Trophoblast cell (in vitro differentiated cells and primary cell): ENCODE measurements at regions not wholly inside any gene's neighbourhood (a gene's known extent, or its start where the extent isn't known, plus 50 kb on each side); places are given as distances from the start of the nearest gene placed in this dataset.

ENCODE experiments used
- DNase-seq, 2 donors: peaks; one replicate each; pipeline ENCODE4 v3.0.0-alpha.2; 2016
- H2AFZ ChIP-seq: 2 replicates; pipeline ENCODE4 v1.6.1; 2013; ENCODE audit warnings: low read length, moderate library complexity, mild to moderate bottlenecking; ENCODE audit not compliant: insufficient read depth, poor library complexity
- H2AK5ac ChIP-seq: 2 replicates; pipeline ENCODE4 v1.6.1; 2013; ENCODE audit warnings: mild to moderate bottlenecking, low read length
- H2BK120ac ChIP-seq: 2 replicates; pipeline ENCODE4 v1.6.1; 2013; ENCODE audit warnings: low read length, mild to moderate bottlenecking, moderate library complexity; ENCODE audit not compliant: insufficient read depth, poor library complexity
- H2BK12ac ChIP-seq: 2 replicates; pipeline ENCODE4 v1.6.1; 2013; ENCODE audit warnings: mild to moderate bottlenecking, low read length, moderate library complexity
- H2BK5ac ChIP-seq: 2 replicates; pipeline ENCODE4 v1.6.1; 2013; ENCODE audit warnings: low read length, low read depth, moderate library complexity, mild to moderate bottlenecking; ENCODE audit not compliant: poor library complexity
- H3K14ac ChIP-seq: 2 replicates; pipeline ENCODE4 v1.6.1; 2013; ENCODE audit warnings: mild to moderate bottlenecking, low read length
- H3K18ac ChIP-seq: 2 replicates; pipeline ENCODE4 v1.6.1; 2013; ENCODE audit warnings: mild to moderate bottlenecking, low read length
- H3K23ac ChIP-seq: 2 replicates; pipeline ENCODE4 v1.6.1; 2013; ENCODE audit warnings: low read length
- H3K27ac ChIP-seq: 2 replicates; pipeline ENCODE4 v1.5.1; 2013; ENCODE audit warnings: low read depth, mild to moderate bottlenecking, inconsistent platforms, low read length, moderate library complexity
- H3K27me3 ChIP-seq: 2 replicates; pipeline ENCODE4 v1.6.1; 2013; ENCODE audit warnings: inconsistent platforms, mild to moderate bottlenecking, low read length, moderate library complexity; ENCODE audit not compliant: insufficient read depth
- H3K36me3 ChIP-seq, 2 experiments: 1 replicate in 1 of 2; 2 replicates in 1 of 2; pipeline ENCODE4 v1.6.1; 2013; ENCODE audit warnings: low read length in 2 of 2, mild to moderate bottlenecking in 2 of 2, moderate library complexity in 1 of 2; ENCODE audit not compliant: insufficient read depth in 2 of 2, control insufficient read depth in 1 of 2
- H3K4ac ChIP-seq: 2 replicates; pipeline ENCODE4 v1.6.1; 2013; ENCODE audit warnings: low read depth, mild to moderate bottlenecking, low read length, moderate library complexity
- H3K4me1 ChIP-seq, 2 experiments: 1 replicate in 1 of 2; 2 replicates in 1 of 2; pipeline ENCODE4 v1.6.1; 2013; ENCODE audit warnings: low read length in 2 of 2, mild to moderate bottlenecking in 2 of 2, moderate library complexity in 1 of 2; ENCODE audit not compliant: insufficient read depth in 2 of 2, control insufficient read depth in 1 of 2
- H3K4me2 ChIP-seq: 2 replicates; pipeline ENCODE4 v1.6.1; 2013; ENCODE audit warnings: inconsistent platforms, mild to moderate bottlenecking, low read length, moderate library complexity
- H3K4me3 ChIP-seq: 2 replicates; pipeline ENCODE4 v1.5.1; 2013; ENCODE audit warnings: mild to moderate bottlenecking, low read depth, low read length, inconsistent platforms
- H3K79me1 ChIP-seq: one replicate; pipeline ENCODE4 v1.6.1; 2013; ENCODE audit warnings: low read length
- H3K79me2 ChIP-seq: 2 replicates; pipeline ENCODE4 v1.6.1; 2013; ENCODE audit warnings: low read length, mild to moderate bottlenecking; ENCODE audit not compliant: control insufficient read depth, insufficient read depth, poor library complexity
- H3K9ac ChIP-seq: 2 replicates; pipeline ENCODE4 v1.6.1; 2013; ENCODE audit warnings: mild to moderate bottlenecking, low read length
- H3K9me3 ChIP-seq: 2 replicates; pipeline ENCODE4 v1.6.1; 2013; ENCODE audit warnings: low read depth, mild to moderate bottlenecking, control low read depth, inconsistent platforms, low read length; ENCODE audit not compliant: insufficient read depth
- H4K12ac ChIP-seq: 2 replicates; pipeline ENCODE4 v1.6.1; 2013; ENCODE audit warnings: low read depth, mild to moderate bottlenecking, low read length, moderate library complexity
- H4K8ac ChIP-seq: 2 replicates; pipeline ENCODE4 v1.6.1; 2013; ENCODE audit warnings: low read depth, mild to moderate bottlenecking, low read length, moderate library complexity
- H4K91ac ChIP-seq: one replicate; pipeline ENCODE4 v1.6.1; 2013; ENCODE audit warnings: low read depth, mild to moderate bottlenecking, low read length, moderate library complexity
- WGBS: extraction: QIAGEN DNeasy Blood & Tissue Kit; methylation state at CpG from one replicate; pipeline ENCODE4 v1.1.7; 2013; ENCODE audit warnings: missing lambda C conversion rate; ENCODE audit not compliant: insufficient read length, insufficient coverage; ENCODE audit errors: extremely low coverage; 5-methylcytosine and 5-hydroxymethylcytosine counted together

- H3K79me1 ChIP-seq, result peaks cover 7% of the 10 kb centered on the region
- H3K4me3 ChIP-seq, result no peak overlapping the region
- H3K23ac ChIP-seq, result no peak overlapping the region
- H3K79me2 ChIP-seq, result peaks cover 3% of the 10 kb centered on the region
- H2BK12ac ChIP-seq, result no peak overlapping the region
- no peak overlapping the region for H4K12ac ChIP-seq
- H3K27me3 ChIP-seq, result no peaks in the 10 kb centered on the region
- H3K14ac ChIP-seq, result no peak overlapping the region
- no CpG with 5 or more reads among the region's 9 CpGs for WGBS
- H2AK5ac ChIP-seq, result no peak overlapping the region
- H3K27ac ChIP-seq, result no peak overlapping the region
- no peak overlapping the region for H3K18ac ChIP-seq
- no peak overlapping the region for H3K4me2 ChIP-seq
- no peak overlapping the region for H4K8ac ChIP-seq
- H3K9ac ChIP-seq, result no peak overlapping the region
- no peak overlapping the region for H2BK5ac ChIP-seq
- no peak for DNase-seq
- H3K9me3 ChIP-seq, result no peaks in the 10 kb centered on the region
- peaks cover 18 to 29% of the 10 kb centered on the region in 2 experiments for H3K4me1 ChIP-seq
- H2BK120ac ChIP-seq, result no peak overlapping the region
- peaks cover 2 to 7% of the 10 kb centered on the region in 2 experiments for H3K36me3 ChIP-seq
- H3K4ac ChIP-seq, result no peak overlapping the region
- no peak overlapping the region for H2AFZ ChIP-seq
- H4K91ac ChIP-seq, result no peak overlapping the region
Measured at GRCh38 chr15:62452026-62452425, 286.9 kb upstream of the C2CD4B start.

DNA sequence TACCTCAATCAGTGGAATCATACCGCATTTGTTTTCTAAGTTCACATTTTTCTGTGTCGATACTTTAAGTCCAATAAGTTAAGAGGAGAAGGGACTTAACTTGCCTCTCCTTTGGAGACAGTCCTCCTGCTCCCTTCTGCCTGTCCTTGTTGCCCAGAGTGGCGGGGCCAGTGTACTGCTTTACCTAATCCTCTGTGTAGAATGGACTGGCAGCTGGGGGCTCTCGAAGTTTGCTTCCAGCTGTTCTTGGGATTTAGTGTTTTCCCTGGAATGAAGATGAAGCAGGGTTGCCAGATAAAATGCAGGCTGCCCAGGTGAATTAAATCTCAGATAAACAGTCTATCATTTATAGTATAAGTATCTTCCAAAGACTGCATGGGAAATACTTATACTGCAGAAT lies 287.6 kb upstream of the C2CD4B start:
- Histone ChIP-seq H3K36me3 (peaks cover 2 to 7% of the 10 kb centered on the region in 2 experiments), H3K14ac (no peak overlapping the region), H2BK12ac (no peak overlapping the region), H3K4me2 (no peak overlapping the region), H3K4ac (no peak overlapping the region), H2AK5ac (no peak overlapping the region), H2AFZ (no peak overlapping the region), H4K12ac (no peak overlapping the region), H3K9ac (no peak overlapping the region), H3K27ac (no peak overlapping the region), H3K18ac (no peak overlapping the region), H3K4me1 (peaks cover 25 to 31% of the 10 kb centered on the region in 2 experiments), H3K4me3 (no peak overlapping the region), H2BK5ac (no peak overlapping the region), H3K79me1 (peaks cover 7% of the 10 kb centered on the region), H3K27me3 (no peaks in the 10 kb centered on the region), H3K79me2 (peaks cover 3% of the 10 kb centered on the region), H3K9me3 (no peaks in the 10 kb centered on the region), H3K23ac (no peak overlapping the region), H2BK120ac (no peak overlapping the region), H4K8ac (no peak overlapping the region), H4K91ac (no peak overlapping the region)
- WGBS, result no CpG with 5 or more reads among the region's 4 CpGs
- DNase-seq, result no peak

- Histone ChIP-seq H4K12ac (no peak overlapping the region), H3K23ac (no peak overlapping the region), H3K9me3 (no peaks in the 10 kb centered on the region), H3K79me2 (peaks cover 3% of the 10 kb centered on the region), H3K79me1 (peaks cover 7% of the 10 kb centered on the region), H3K4me3 (no peak overlapping the region), H3K27me3 (no peaks in the 10 kb centered on the region), H2AK5ac (no peak overlapping the region), H3K4me1 (peaks cover 25 to 31% of the 10 kb centered on the region in 2 experiments), H3K27ac (no peak overlapping the region), H3K18ac (no peak overlapping the region), H3K14ac (no peak overlapping the region), H2AFZ (no peak overlapping the region), H2BK12ac (no peak overlapping the region), H3K36me3 (peaks cover 2 to 5% of the 10 kb centered on the region in 2 experiments), H4K8ac (no peak overlapping the region), H3K4ac (no peak overlapping the region), H4K91ac (no peak overlapping the region), H3K9ac (no peak overlapping the region), H2BK120ac (no peak overlapping the region), H3K4me2 (no peak overlapping the region), H2BK5ac (no peak overlapping the region)
- WGBS, result no CpG with 5 or more reads among the region's 3 CpGs
- no peak for DNase-seq
Measured at GRCh38 chr15:62453375-62453774, 288.3 kb upstream of the C2CD4B start.

GRCh38 chr15:62453981-62454380 lies 288.9 kb upstream of the C2CD4B start:
- no peak overlapping the region for H4K12ac ChIP-seq
- H3K79me2 ChIP-seq, result peaks cover 3% of the 10 kb centered on the region
- H3K27me3 ChIP-seq, result no peaks in the 10 kb centered on the region
- H2AFZ ChIP-seq, result no peak overlapping the region
- H3K4me2 ChIP-seq, result no peak overlapping the region
- no peak overlapping the region for H2BK5ac ChIP-seq
- WGBS, result no CpG with 5 or more reads among the region's 5 CpGs
- H3K9ac ChIP-seq, result no peak overlapping the region
- no peak overlapping the region for H4K91ac ChIP-seq
- H2BK120ac ChIP-seq, result no peak overlapping the region
- H2AK5ac ChIP-seq, result no peak overlapping the region
- H3K36me3 ChIP-seq, result peaks cover 2 to 5% of the 10 kb centered on the region in 2 experiments
- no peak for DNase-seq
- no peaks in the 10 kb centered on the region for H3K9me3 ChIP-seq
- H3K79me1 ChIP-seq, result peaks cover 7% of the 10 kb centered on the region
- no peak overlapping the region for H2BK12ac ChIP-seq
- peaks cover 25 to 31% of the 10 kb centered on the region in 2 experiments for H3K4me1 ChIP-seq
- no peak overlapping the region for H3K27ac ChIP-seq
- H4K8ac ChIP-seq, result no peak overlapping the region
- H3K14ac ChIP-seq, result no peak overlapping the region
- no peak overlapping the region for H3K4ac ChIP-seq
- H3K4me3 ChIP-seq, result no peak overlapping the region
- no peak overlapping the region for H3K23ac ChIP-seq
- H3K18ac ChIP-seq, result no peak overlapping the region
